NCI-H1092 treated with DMSO at 0.1 percent for 48 hours (cell line): ENCODE measurements at regions not wholly inside any gene's neighbourhood (a gene's known extent, or its start where the extent isn't known, plus 50 kb on each side); places are given as distances from the start of the nearest gene placed in this dataset.

ENCODE experiments used
- DNase-seq: peaks from one replicate; lab custom pipeline; 2025; lab: John Stamatoyannopoulos, UW

GRCh38 chr2:166560022-166560421, 66.0 kb upstream of the SCN7A start:
- DNase-seq = no peak

- no peak for DNase-seq
These were observed 56.9 kb upstream of the SCN7A start for GRCh38 chr2:166550923-166551322.

GRCh38 chr2:166545473-166545872, 51.4 kb upstream of the SCN7A start:
- no peak for DNase-seq
